Cardiac muscle cell (in vitro differentiated cells and primary cell): ENCODE measurements at regions not wholly inside any gene's neighbourhood (a gene's known extent, or its start where the extent isn't known, plus 50 kb on each side); places are given as distances from the start of the nearest gene placed in this dataset.

Experiments used
- DNase-seq, 2 donors: peaks; one replicate each; pipeline versions ENCODE4 v3.0.0 to v3.0.0-alpha.2; 2010 to 2017; ENCODE audit warnings: low read depth in 1 of 2, low spot score in 1 of 2
- H3K27ac ChIP-seq: fragments of 200-600 bp; sonication (generic); 2 replicates; pipeline ENCODE4 v1.5.1; 2016
- H3K27me3 ChIP-seq: fragments of 200-600 bp; sonication (generic); 2 replicates; pipeline ENCODE4 v1.6.0; 2016; ENCODE audit warnings: control low read depth
- H3K36me3 ChIP-seq: fragments of 200-600 bp; sonication (generic); 2 replicates; pipeline ENCODE4 v1.5.1; 2016; ENCODE audit warnings: control low read depth
- H3K4me1 ChIP-seq: fragments of 200-600 bp; sonication (generic); 2 replicates; pipeline ENCODE4 v1.8.1; 2017; ENCODE audit warnings: low read depth, mild to moderate bottlenecking, mixed run types
- H3K4me3 ChIP-seq: fragments of 200-600 bp; sonication (generic); 2 replicates; pipeline ENCODE4 v1.5.1; 2016; ENCODE audit warnings: mild to moderate bottlenecking
- H3K9me3 ChIP-seq: fragments of 200-600 bp; sonication (generic); 2 replicates; pipeline ENCODE4 v1.5.1; 2017; ENCODE audit warnings: low read depth, mild to moderate bottlenecking, control low read depth
- CTCF ChIP-seq: IDR thresholded peaks from 2 replicates; pipeline ENCODE4 v1.5.1; 2012; ENCODE audit warnings: low read depth, mild to moderate bottlenecking, low read length

- no peak for TF ChIP-seq CTCF
- Histone ChIP-seq H3K27ac (no peak overlapping the region), H3K4me1 (peaks cover 6% of the 10 kb centered on the region), H3K27me3 (no peaks in the 10 kb centered on the region), H3K4me3 (no peak overlapping the region), H3K36me3 (no peaks in the 10 kb centered on the region), H3K9me3 (no peaks in the 10 kb centered on the region)
- DNase-seq: no peak
Observed at GRCh38 chr1:164366014-164366413, 193.0 kb upstream of the PBX1 start.

GRCh38 chr1:164369698-164370365 lies 189.2 kb upstream of the PBX1 start:
- Histone ChIP-seq H3K36me3 (no peaks in the 10 kb centered on the region), H3K27me3 (peaks cover 3% of the 10 kb centered on the region), H3K4me3 (no peak overlapping the region), H3K27ac (no peak overlapping the region), H3K4me1 (no peaks in the 10 kb centered on the region), H3K9me3 (no peaks in the 10 kb centered on the region)
- no peak for TF ChIP-seq CTCF
- peak in 1 of 2 donors; percentile 13 for DNase-seq

- peak in 1 of 2 donors; percentile 1 for DNase-seq
- no peak for TF ChIP-seq CTCF
Observed at GRCh38 chr1:164380893-164381292, 178.1 kb upstream of the PBX1 start.

GRCh38 chr1:164382384-164382783 lies 176.6 kb upstream of the PBX1 start:
- Histone ChIP-seq H3K4me1 (peaks cover 16% of the 10 kb centered on the region), H3K4me3 (no peak overlapping the region), H3K9me3 (no peaks in the 10 kb centered on the region), H3K27me3 (peaks cover 2% of the 10 kb centered on the region), H3K36me3 (no peaks in the 10 kb centered on the region), H3K27ac (peak overlapping the region; percentile 28)
- no peak for TF ChIP-seq CTCF
- DNase-seq: peak in 1 of 2 donors; percentile 94

More at GRCh38 chr1:164380893-164381292, 178.1 kb upstream of the PBX1 start:
- Histone ChIP-seq H3K27me3 (peaks cover 1% of the 10 kb centered on the region), H3K4me1 (peaks cover 16% of the 10 kb centered on the region), H3K9me3 (no peaks in the 10 kb centered on the region), H3K36me3 (no peaks in the 10 kb centered on the region), H3K4me3 (no peak overlapping the region), H3K27ac (no peak overlapping the region)

- TF ChIP-seq CTCF: no peak
- DNase-seq: no peak
- no peaks in the 10 kb centered on the region for H3K9me3 ChIP-seq
- no peaks in the 10 kb centered on the region for H3K36me3 ChIP-seq
- no peak overlapping the region for H3K4me3 ChIP-seq
- peaks cover 15% of the 10 kb centered on the region for H3K27me3 ChIP-seq
- no peak overlapping the region for H3K27ac ChIP-seq
- H3K4me1 ChIP-seq: peaks cover 16% of the 10 kb centered on the region
Observed at GRCh38 chr1:164384262-164384661, 174.7 kb upstream of the PBX1 start.
